Fibroblast of lung (primary cell): ENCODE measurements at regions not wholly inside any gene's neighbourhood (a gene's known extent, or its start where the extent isn't known, plus 50 kb on each side); places are given as distances from the start of the nearest gene placed in this dataset.

Experiments
- DNase-seq, 2 donors: peaks; one replicate each; pipeline versions ENCODE4 v3.0.0 to v3.0.0-alpha.2; 2010; ENCODE audit warnings: low read depth in 2 of 2
- H2AFZ ChIP-seq: 2 replicates; pipeline ENCODE4 v1.5.1; 2012; ENCODE audit warnings: low read length, control low read depth, inconsistent platforms
- H3K27ac ChIP-seq: 2 replicates; pipeline ENCODE4 v1.5.1; 2011; ENCODE audit warnings: low read length, control low read depth; ENCODE audit not compliant: insufficient read depth
- H3K27me3 ChIP-seq: 2 replicates; pipeline ENCODE4 v1.5.1; 2011; ENCODE audit warnings: mild to moderate bottlenecking, low read length; ENCODE audit not compliant: control insufficient read depth, insufficient read depth
- H3K36me3 ChIP-seq: 2 replicates; pipeline ENCODE4 v1.5.1; 2011; ENCODE audit warnings: low read length; ENCODE audit not compliant: control insufficient read depth, insufficient read depth
- H3K4me1 ChIP-seq: 2 replicates; pipeline ENCODE4 v1.5.1; 2011; ENCODE audit warnings: low read length; ENCODE audit not compliant: control insufficient read depth, insufficient read depth; ENCODE audit errors: extremely low read depth
- H3K4me2 ChIP-seq: 2 replicates; pipeline ENCODE4 v1.5.1; 2011; ENCODE audit warnings: low read length, control low read depth; ENCODE audit not compliant: insufficient read depth; ENCODE audit errors: extremely low read depth
- H3K4me3 ChIP-seq, 4 experiments: fragments of 200-600 bp in 1 of 4; sonication (generic) in 1 of 4; replicated peaks in 1 of 4; 2 replicates each; pipeline ENCODE4 v1.5.1; 2011 to 2016; ENCODE audit warnings: low read length in 4 of 4, low read depth in 3 of 4, mild to moderate bottlenecking in 3 of 4, control low read depth in 2 of 4, inconsistent platforms in 1 of 4, mixed read lengths in 1 of 4; ENCODE audit not compliant: insufficient read depth in 1 of 4; ENCODE audit errors: control extremely low read depth in 1 of 4
- H3K79me2 ChIP-seq: 2 replicates; pipeline ENCODE4 v1.5.1; 2012; ENCODE audit warnings: mild to moderate bottlenecking, low read length, inconsistent platforms; ENCODE audit not compliant: control insufficient read depth, insufficient read depth
- H3K9ac ChIP-seq: 2 replicates; pipeline ENCODE4 v1.5.1; 2011; ENCODE audit warnings: mild to moderate bottlenecking, low read length, control low read depth; ENCODE audit not compliant: insufficient read depth
- H3K9me3 ChIP-seq: 2 replicates; pipeline ENCODE4 v1.5.1; 2012; ENCODE audit warnings: low read depth, low read length; ENCODE audit not compliant: control insufficient read depth, insufficient read depth
- H4K20me1 ChIP-seq: 2 replicates; pipeline ENCODE4 v1.5.1; 2011; ENCODE audit warnings: low read length; ENCODE audit not compliant: control insufficient read depth, insufficient read depth; ENCODE audit errors: extremely low read depth
- CTCF ChIP-seq, 2 donors: IDR thresholded peaks in 1 of 2; conservative IDR thresholded peaks in 1 of 2; 1 replicate in 1 of 2; 2 replicates in 1 of 2; pipeline ENCODE4 v1.5.1; 2011 to 2012; ENCODE audit warnings: low read length in 2 of 2, control low read depth in 1 of 2, inconsistent platforms in 1 of 2, low read depth in 1 of 2, mild to moderate bottlenecking in 1 of 2
- EZH2 ChIP-seq: IDR thresholded peaks from 2 replicates; pipeline ENCODE4 v1.5.1; 2012; ENCODE audit warnings: low read length, control low read depth, mild to moderate bottlenecking; ENCODE audit errors: missing control alignments

DNA sequence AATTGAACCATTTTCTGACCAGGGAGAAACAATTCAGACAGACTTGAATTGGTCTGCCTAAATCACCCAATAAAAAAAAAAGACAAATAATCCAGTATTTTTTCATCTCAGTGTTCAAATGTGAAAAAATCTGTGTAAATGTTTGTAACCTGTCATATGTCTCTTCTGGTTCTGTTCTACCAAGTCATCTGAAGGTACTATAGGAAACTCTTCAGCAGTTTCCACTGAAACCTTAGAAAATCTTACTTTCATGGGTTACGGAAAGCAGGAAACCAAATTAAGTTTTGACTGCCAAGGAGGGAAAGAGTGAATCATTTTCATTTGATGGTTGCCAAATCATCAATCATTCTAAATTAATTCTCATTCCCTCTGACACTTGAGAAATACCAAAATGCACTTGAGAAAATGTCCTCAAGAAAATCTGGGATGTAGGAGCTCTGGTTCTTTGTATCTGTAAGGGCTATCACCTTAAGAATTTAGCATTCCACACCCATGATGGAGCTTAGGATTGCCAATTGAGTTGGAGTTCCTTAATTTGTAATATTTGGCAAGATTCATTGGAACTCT is 278.2 kb upstream of the KCNH8 start:
- no peak overlapping the region for H3K4me2 ChIP-seq
- no peak overlapping the region for H3K9ac ChIP-seq
- TF ChIP-seq EZH2 (no peak), CTCF (conservative IDR thresholded peaks at IDR 0.05 in 1 of 2, IDR thresholded peaks at IDR 0.05 in 1 of 2; ENCODE audit: low read depth in 1 of 2, low read length in 2 of 2) (no peak)
- no peaks in the 10 kb centered on the region for H3K4me1 ChIP-seq
- H2AFZ ChIP-seq: no peak overlapping the region
- DNase-seq: no peak
- no peaks in the 10 kb centered on the region for H3K79me2 ChIP-seq
- no peak overlapping the region for H3K4me3 ChIP-seq
- H3K27me3 ChIP-seq: no peaks in the 10 kb centered on the region
- H3K27ac ChIP-seq: no peak overlapping the region
- H3K36me3 ChIP-seq: no peaks in the 10 kb centered on the region
- no peaks in the 10 kb centered on the region for H3K9me3 ChIP-seq
- H4K20me1 ChIP-seq: no peaks in the 10 kb centered on the region

DNA sequence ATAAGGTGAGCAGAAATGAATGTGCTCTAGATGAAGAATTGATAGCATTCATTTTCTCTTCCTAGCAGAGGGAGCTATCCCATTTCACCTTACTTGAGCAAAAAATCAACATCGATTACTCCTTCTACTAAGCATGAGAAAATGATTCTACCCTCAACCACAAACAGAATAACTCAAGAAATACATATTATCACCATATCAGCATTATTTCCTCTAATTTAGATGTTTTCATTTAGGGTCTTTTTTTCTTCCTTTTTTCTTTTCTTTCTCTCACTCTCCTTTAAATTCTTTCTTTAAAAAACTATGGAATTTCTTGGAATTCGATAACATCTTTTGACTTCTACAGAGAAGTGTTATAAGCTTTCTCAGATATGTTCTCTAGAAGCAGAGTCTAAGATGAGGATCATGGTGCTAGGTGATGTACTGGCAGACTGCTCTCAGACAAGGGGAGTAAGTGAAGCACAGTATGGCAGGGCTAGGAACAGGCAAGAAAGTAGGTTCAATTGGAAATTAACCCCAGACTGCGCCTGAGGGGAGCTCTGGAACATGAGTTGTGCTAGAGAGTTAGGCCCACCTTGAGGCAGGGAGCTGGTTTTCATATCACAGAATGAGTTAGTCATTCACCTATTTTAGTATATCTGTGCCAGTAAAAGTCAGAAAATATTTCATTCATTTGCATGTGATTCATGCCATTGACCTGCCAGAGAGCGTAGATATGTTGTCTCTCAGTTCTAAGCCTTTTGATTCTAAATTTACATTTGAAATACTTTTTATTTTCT is 279.2 kb upstream of the KCNH8 start:
- H3K27ac ChIP-seq: no peak overlapping the region
- TF ChIP-seq CTCF (conservative IDR thresholded peaks at IDR 0.05 in 1 of 2, IDR thresholded peaks at IDR 0.05 in 1 of 2; ENCODE audit: low read depth in 1 of 2, low read length in 2 of 2): no peak
- TF ChIP-seq EZH2: no peak

GRCh38 chr3:18866899-18867298 is 281.4 kb upstream of the KCNH8 start:
- DNase-seq: no peak
- TF ChIP-seq CTCF (conservative IDR thresholded peaks at IDR 0.05 in 1 of 2, IDR thresholded peaks at IDR 0.05 in 1 of 2; ENCODE audit: low read depth in 1 of 2, low read length in 2 of 2) (no peak), EZH2 (no peak)
- Histone ChIP-seq H3K4me1 (no peaks in the 10 kb centered on the region), H4K20me1 (no peaks in the 10 kb centered on the region), H3K27me3 (no peaks in the 10 kb centered on the region), H3K27ac (no peak overlapping the region), H3K9me3 (no peaks in the 10 kb centered on the region), H3K4me3 (no peak overlapping the region), H3K36me3 (no peaks in the 10 kb centered on the region), H3K79me2 (no peaks in the 10 kb centered on the region), H3K9ac (no peak overlapping the region), H2AFZ (no peak overlapping the region), H3K4me2 (no peak overlapping the region)

More for the DNA sequence above, 279.2 kb upstream of the KCNH8 start:
- DNase-seq: no peak
- no peaks in the 10 kb centered on the region for H3K79me2 ChIP-seq
- no peak overlapping the region for H3K4me3 ChIP-seq
- H3K27me3 ChIP-seq: no peaks in the 10 kb centered on the region
- no peaks in the 10 kb centered on the region for H3K36me3 ChIP-seq
- H3K4me2 ChIP-seq: no peak overlapping the region
- no peaks in the 10 kb centered on the region for H4K20me1 ChIP-seq
- no peak overlapping the region for H2AFZ ChIP-seq
- no peaks in the 10 kb centered on the region for H3K4me1 ChIP-seq
- no peak overlapping the region for H3K9ac ChIP-seq
- no peaks in the 10 kb centered on the region for H3K9me3 ChIP-seq
